ENCODE measurements at regions not wholly inside any gene's neighbourhood (a gene's known extent, or its start where the extent isn't known, plus 50 kb on each side); places are given as distances from the start of the nearest gene placed in this dataset.

- H3K4me3 ChIP-seq (ENCODE audit: low read length): no peak overlapping the region
- DNase-seq (ENCODE audit: low read depth): no peak
- no peak for TF ChIP-seq CTCF (IDR thresholded peaks at IDR 0.05; ENCODE audit: insufficient read depth, low read depth, low read length, missing control alignments)
These were observed 153.2 kb downstream of the MED10 start for GRCh38 chr5:6225121-6225607.

DNA sequence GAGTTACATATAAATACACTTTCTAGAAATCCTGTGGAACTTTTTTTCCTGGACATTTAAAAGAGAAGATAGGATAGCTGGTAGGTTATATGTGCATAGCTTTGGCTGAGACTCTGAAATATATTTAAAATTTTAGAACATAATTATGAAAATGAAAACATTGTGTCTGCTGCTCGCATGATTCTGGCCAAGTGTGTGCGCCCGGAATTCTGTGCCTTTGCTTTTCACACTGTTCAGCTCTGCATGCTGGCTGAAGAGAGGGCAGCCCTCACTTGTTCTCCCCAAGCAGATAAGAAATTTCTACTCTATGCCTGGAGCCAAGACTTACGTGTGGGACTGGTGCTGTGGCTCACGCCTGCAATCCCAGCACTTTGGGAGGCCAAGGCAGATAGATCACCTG, 153.9 kb downstream of the MED10 start:
- TF ChIP-seq CTCF (IDR thresholded peaks at IDR 0.05; ENCODE audit: insufficient read depth, low read depth, low read length, missing control alignments): no peak
- no peak for DNase-seq (ENCODE audit: low read depth)
- no peak overlapping the region for H3K4me3 ChIP-seq (ENCODE audit: low read length)

DNA sequence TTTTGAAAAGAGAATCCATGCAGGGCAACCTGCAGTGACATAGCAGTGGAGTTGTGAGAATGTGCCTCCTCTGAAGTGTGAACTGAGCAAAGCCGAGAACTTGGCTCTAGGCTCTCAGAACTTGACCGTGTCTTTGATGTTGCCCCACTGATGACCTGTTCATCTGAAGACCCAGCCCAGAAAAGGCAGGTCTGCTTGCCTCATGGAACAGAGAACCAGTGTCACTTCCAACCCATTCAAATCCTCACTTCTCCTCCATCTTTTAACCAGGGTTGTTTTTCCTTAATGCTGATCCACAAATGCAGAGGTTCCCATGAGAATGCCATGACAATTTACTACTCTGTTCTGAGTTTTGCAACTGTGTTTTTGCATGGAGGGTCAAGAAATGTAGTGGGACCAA, 155.4 kb downstream of the MED10 start:
- no peak for TF ChIP-seq CTCF (IDR thresholded peaks at IDR 0.05; ENCODE audit: insufficient read depth, low read depth, low read length, missing control alignments)
- no peak overlapping the region for H3K4me3 ChIP-seq (ENCODE audit: low read length)
- no peak for DNase-seq (ENCODE audit: low read depth)

DNA sequence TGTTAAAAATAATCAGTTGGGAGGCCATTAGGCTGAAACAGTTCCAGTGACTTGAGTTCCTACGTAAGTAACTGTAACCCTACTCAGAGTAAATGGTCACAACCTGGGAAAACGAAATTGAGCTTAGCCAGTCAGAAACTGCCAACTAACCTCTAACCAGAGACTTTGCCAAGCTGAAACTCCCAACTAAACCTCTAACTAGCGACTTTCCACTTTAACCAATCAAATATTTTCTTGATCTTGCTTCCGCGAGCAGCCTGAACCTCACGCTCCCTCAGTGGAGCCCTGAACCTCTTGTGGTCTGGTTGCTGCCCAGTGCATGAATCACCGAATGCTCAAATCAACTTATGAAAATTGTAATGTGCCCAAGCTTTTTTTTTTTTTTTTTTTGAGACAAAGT, 156.2 kb downstream of the MED10 start:
- H3K4me3 ChIP-seq (ENCODE audit: low read length): no peak overlapping the region
- no peak for TF ChIP-seq CTCF (IDR thresholded peaks at IDR 0.05; ENCODE audit: insufficient read depth, low read depth, low read length, missing control alignments)
- DNase-seq (ENCODE audit: low read depth): no peak

DNA sequence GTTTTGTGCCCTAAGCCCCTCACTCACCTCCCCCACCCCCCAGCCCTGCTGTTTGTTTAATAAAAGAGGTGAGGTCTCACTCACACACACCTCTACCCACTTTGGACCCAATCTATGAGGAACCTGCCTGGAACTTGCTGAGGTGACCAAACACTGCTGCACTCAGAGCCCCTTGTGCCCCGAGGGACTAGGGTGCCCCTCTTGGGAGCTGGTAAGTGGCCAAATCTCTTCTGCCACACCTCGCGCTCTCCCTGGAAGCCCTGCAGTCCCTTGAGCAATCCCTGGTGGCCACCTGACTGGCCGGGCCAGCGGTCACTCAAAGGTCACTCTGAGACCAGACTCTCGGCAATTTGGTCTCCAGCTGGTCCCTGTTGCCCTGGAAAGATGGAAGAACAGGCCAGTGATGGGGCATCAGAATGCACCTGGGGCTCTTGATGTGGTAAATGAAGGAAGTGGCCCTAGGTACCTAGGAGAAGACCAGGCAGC, 157.2 kb downstream of the MED10 start:
- DNase-seq (ENCODE audit: low read depth): no peak
- TF ChIP-seq CTCF (IDR thresholded peaks at IDR 0.05; ENCODE audit: insufficient read depth, low read depth, low read length, missing control alignments): no peak
- no peak overlapping the region for H3K4me3 ChIP-seq (ENCODE audit: low read length)

GRCh38 chr5:6220346-6221088, 157.8 kb downstream of the MED10 start:
- H3K4me3 ChIP-seq (ENCODE audit: low read length): no peak overlapping the region

More at GRCh38 chr5:6220346-6221088, 157.8 kb downstream of the MED10 start:
- TF ChIP-seq CTCF (IDR thresholded peaks at IDR 0.05; ENCODE audit: insufficient read depth, low read depth, low read length, missing control alignments): no peak
- DNase-seq (ENCODE audit: low read depth): no peak
